PC-3 (cell line): ENCODE measurements at regions not wholly inside any gene's neighbourhood (a gene's known extent, or its start where the extent isn't known, plus 50 kb on each side); places are given as distances from the start of the nearest gene placed in this dataset.
"Not testable (repeated sequence)": the region's sequence is repeated elsewhere in the genome, so short reads cannot be mapped to it uniquely, and the experiment has no call there.

Experiments used
- EZH2 ChIP-seq: fragments of 300-600 bp; sonication (generic); IDR thresholded peaks from one replicate; pipeline ENCODE4 v1.6.1; 2017; ENCODE audit warnings: antibody characterized with exemption, mild to moderate bottlenecking, low read length; ENCODE audit not compliant: unreplicated experiment
- EZH2phosphoT487 ChIP-seq: fragments of 300-600 bp; sonication (generic); IDR thresholded peaks from 2 replicates; pipeline ENCODE4 v1.6.1; 2018; ENCODE audit warnings: mild to moderate bottlenecking, antibody characterized with exemption, low read length, borderline replicate concordance
- TF ChIP-seq, protein P1 (sequence below): fragments of 300-600 bp; sonication (generic); conservative IDR thresholded peaks from 2 replicates; pipeline ENCODE4 v1.5.1; 2017; ENCODE audit warnings: antibody characterized with exemption, low read depth, mild to moderate bottlenecking, low read length

DNA sequence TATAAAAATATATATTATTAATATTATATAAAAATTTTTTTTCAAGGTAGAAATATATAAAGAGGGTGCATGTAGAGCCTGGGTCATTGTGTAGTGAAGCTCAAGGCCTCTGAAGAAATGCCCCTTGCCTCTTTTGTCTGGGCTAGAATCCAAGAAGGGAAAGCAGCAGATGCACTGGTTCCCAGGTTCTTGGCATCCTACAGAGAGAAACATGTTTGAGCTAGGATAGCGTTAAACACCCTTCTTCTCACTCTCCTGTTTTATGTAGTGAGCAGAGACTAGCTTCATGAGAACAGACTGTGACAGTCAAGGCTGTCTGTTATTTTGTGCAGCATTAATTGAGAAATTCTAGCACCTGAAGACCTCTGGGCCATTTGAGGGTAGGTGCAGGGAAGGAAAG, 149.7 kb downstream of the ANKRD30BL start:
- TF ChIP-seq, protein P1, sequence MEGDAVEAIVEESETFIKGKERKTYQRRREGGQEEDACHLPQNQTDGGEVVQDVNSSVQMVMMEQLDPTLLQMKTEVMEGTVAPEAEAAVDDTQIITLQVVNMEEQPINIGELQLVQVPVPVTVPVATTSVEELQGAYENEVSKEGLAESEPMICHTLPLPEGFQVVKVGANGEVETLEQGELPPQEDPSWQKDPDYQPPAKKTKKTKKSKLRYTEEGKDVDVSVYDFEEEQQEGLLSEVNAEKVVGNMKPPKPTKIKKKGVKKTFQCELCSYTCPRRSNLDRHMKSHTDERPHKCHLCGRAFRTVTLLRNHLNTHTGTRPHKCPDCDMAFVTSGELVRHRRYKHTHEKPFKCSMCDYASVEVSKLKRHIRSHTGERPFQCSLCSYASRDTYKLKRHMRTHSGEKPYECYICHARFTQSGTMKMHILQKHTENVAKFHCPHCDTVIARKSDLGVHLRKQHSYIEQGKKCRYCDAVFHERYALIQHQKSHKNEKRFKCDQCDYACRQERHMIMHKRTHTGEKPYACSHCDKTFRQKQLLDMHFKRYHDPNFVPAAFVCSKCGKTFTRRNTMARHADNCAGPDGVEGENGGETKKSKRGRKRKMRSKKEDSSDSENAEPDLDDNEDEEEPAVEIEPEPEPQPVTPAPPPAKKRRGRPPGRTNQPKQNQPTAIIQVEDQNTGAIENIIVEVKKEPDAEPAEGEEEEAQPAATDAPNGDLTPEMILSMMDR = not testable (repeated sequence)
- not testable (repeated sequence) for TF ChIP-seq EZH2, EZH2phosphoT487
